ENCODE measurements at regions not wholly inside any gene's neighbourhood (a gene's known extent, or its start where the extent isn't known, plus 50 kb on each side); places are given as distances from the start of the nearest gene placed in this dataset.

DNA sequence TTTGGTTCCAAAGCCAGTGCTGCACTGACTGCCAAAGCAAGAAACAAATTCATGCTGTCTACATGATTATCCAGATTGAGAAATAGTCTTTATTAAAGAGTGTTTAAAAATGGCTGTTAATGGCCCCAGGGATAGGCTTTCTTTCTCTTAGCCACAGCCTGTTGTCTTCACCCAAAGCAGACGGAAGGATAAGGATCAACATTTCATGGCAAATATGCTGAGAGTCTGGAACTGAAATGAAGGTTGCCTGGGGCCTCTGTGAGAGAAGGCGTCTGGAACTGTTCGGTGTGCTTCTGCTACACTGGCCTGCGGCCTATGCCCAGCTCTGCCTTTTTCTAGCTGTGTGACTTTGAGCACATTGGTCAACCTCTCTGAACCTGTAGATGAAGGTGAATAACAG is 373.0 kb upstream of the ZFP64 start:
- H3K36me3 ChIP-seq (ENCODE audit: insufficient read depth, low read length), result no peaks in the 10 kb centered on the region
- H3K4me1 ChIP-seq (ENCODE audit: insufficient read depth, low read length), result no peaks in the 10 kb centered on the region
- Mint-ChIP-seq H3K27me3 (no peaks in the 10 kb centered on the region), H3K27ac (no peak overlapping the region), H3K9me3 (peaks cover 5% of the 10 kb centered on the region), H3K4me3 (no peak overlapping the region), H3K4me1 (ENCODE audit: low read depth) (peaks cover 4% of the 10 kb centered on the region), H3K36me3 (ENCODE audit: low read depth) (peaks cover 2% of the 10 kb centered on the region)
- TF ChIP-seq, protein P1, sequence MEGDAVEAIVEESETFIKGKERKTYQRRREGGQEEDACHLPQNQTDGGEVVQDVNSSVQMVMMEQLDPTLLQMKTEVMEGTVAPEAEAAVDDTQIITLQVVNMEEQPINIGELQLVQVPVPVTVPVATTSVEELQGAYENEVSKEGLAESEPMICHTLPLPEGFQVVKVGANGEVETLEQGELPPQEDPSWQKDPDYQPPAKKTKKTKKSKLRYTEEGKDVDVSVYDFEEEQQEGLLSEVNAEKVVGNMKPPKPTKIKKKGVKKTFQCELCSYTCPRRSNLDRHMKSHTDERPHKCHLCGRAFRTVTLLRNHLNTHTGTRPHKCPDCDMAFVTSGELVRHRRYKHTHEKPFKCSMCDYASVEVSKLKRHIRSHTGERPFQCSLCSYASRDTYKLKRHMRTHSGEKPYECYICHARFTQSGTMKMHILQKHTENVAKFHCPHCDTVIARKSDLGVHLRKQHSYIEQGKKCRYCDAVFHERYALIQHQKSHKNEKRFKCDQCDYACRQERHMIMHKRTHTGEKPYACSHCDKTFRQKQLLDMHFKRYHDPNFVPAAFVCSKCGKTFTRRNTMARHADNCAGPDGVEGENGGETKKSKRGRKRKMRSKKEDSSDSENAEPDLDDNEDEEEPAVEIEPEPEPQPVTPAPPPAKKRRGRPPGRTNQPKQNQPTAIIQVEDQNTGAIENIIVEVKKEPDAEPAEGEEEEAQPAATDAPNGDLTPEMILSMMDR (IDR thresholded peaks at IDR 0.05), result no peak
- CTCF ChIA-PET, result no interaction called here
- H3K9me3 ChIP-seq (ENCODE audit: control insufficient read depth in 1 of 2, insufficient read depth in 1 of 2, low read length in 2 of 2), result peaks cover 5 to 10% of the 10 kb centered on the region in 2 experiments
- no peak overlapping the region for H3K4me3 ChIP-seq (ENCODE audit: low read length)
- no peak overlapping the region for H3K27ac ChIP-seq (ENCODE audit: low read depth in 1 of 2, low read length in 2 of 2)
- POLR2A ChIA-PET, result no interaction called here
- H3K27me3 ChIP-seq (ENCODE audit: control insufficient read depth in 1 of 2, insufficient read depth in 2 of 2, low read length in 2 of 2), result no peaks in the 10 kb centered on the region
- ATAC-seq (ENCODE audit: poor library complexity) (no peak), DNase-seq (no peak)
- intact Hi-C loops (cut with DNase I, micrococcal nuclease), result no loop called here

DNA sequence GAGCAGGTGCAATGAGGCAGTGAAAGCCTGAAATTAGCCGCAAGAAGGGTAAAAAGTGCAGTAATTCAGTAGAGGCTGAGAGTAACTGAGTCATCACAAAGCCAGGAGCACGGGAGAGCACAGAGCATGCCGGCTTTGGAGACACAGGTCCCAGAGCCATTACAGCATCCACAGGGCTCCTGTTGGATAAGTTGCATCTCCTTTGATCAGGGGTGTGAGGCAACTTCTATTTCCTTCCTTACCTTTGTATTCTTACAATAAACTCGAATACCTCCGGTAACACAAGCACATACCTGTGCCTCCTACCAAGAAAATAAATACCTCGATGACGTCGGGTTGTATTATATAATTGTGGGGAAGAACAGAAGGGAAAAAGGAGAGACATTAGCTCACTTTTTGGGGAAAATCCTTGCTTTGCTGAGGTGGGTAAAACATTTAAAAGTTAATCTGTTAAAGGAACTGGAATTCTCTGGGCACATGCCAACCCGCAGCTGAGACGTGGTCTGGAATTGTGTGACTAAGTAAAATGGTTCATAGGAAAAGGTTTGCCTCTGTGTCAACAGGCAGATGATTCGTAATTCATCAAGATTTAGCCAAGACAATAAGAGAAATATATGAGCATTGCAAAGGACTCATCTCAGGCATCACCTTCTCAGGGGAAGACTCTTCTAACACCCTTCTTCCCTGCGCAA is 360.7 kb upstream of the ZFP64 start:
- intact Hi-C loops (cut with DNase I, micrococcal nuclease), result no loop called here
- ChIA-PET POLR2A (no interaction called here), CTCF (no interaction called here)
- no peak overlapping the region for H3K4me3 Mint-ChIP-seq
- Histone ChIP-seq H3K4me3 (ENCODE audit: low read length) (no peak overlapping the region), H3K36me3 (ENCODE audit: insufficient read depth, low read length) (no peaks in the 10 kb centered on the region), H3K9me3 (ENCODE audit: control insufficient read depth in 1 of 2, insufficient read depth in 1 of 2, low read length in 2 of 2) (no peaks in the 10 kb centered on the region), H3K4me1 (ENCODE audit: insufficient read depth, low read length) (no peaks in the 10 kb centered on the region), H3K27ac (ENCODE audit: low read depth in 1 of 2, low read length in 2 of 2) (no peak overlapping the region), H3K27me3 (ENCODE audit: control insufficient read depth in 1 of 2, insufficient read depth in 2 of 2, low read length in 2 of 2) (no peaks in the 10 kb centered on the region)
- DNase-seq (no peak), ATAC-seq (ENCODE audit: poor library complexity) (no peak)
- H3K36me3 Mint-ChIP-seq (ENCODE audit: low read depth), result peaks cover 3% of the 10 kb centered on the region
- peaks cover 4% of the 10 kb centered on the region for H3K9me3 Mint-ChIP-seq
- no peak overlapping the region for H3K27ac Mint-ChIP-seq
- no peaks in the 10 kb centered on the region for H3K27me3 Mint-ChIP-seq
- TF ChIP-seq, protein P1 (IDR thresholded peaks at IDR 0.05), result no peak
- no peaks in the 10 kb centered on the region for H3K4me1 Mint-ChIP-seq (ENCODE audit: low read depth)

DNA sequence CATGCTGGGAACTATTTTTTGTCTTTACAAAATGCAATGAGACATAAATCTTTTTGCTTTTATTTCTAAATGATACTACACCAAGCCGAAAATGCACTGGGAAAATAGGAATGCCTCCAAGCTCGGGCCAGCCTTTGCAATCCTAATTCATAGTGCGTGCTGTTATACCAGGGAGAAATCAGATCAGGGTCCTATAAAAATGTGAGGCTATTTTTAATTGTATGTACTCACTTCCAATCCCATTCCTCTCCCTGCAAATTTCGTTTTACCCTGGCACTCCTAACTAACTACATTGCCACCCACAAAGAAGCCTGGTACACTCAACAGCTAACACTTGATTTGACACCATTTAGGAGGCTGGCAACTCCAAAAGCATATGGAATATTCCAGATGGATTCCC is 350.6 kb upstream of the ZFP64 start:
- Mint-ChIP-seq H3K4me1 (ENCODE audit: low read depth) (no peaks in the 10 kb centered on the region), H3K4me3 (no peak overlapping the region), H3K27me3 (no peaks in the 10 kb centered on the region), H3K27ac (no peak overlapping the region), H3K36me3 (ENCODE audit: low read depth) (no peaks in the 10 kb centered on the region), H3K9me3 (peaks cover 9% of the 10 kb centered on the region)
- Histone ChIP-seq H3K27ac (ENCODE audit: low read depth in 1 of 2, low read length in 2 of 2) (no peak overlapping the region), H3K4me3 (ENCODE audit: low read length) (no peak overlapping the region), H3K27me3 (ENCODE audit: control insufficient read depth in 1 of 2, insufficient read depth in 2 of 2, low read length in 2 of 2) (no peaks in the 10 kb centered on the region), H3K4me1 (ENCODE audit: insufficient read depth, low read length) (no peaks in the 10 kb centered on the region), H3K36me3 (ENCODE audit: insufficient read depth, low read length) (no peaks in the 10 kb centered on the region), H3K9me3 (ENCODE audit: control insufficient read depth in 1 of 2, insufficient read depth in 1 of 2, low read length in 2 of 2) (peaks cover 0 to 3% of the 10 kb centered on the region in 2 experiments)
- intact Hi-C loops (cut with DNase I, micrococcal nuclease), result no loop called here
- TF ChIP-seq, protein P1 (IDR thresholded peaks at IDR 0.05), result no peak
- ChIA-PET POLR2A (no interaction called here), CTCF (no interaction called here)
- DNase-seq (no peak), ATAC-seq (ENCODE audit: poor library complexity) (no peak)
